ENCODE measurements at regions not wholly inside any gene's neighbourhood (a gene's known extent, or its start where the extent isn't known, plus 50 kb on each side); places are given as distances from the start of the nearest gene placed in this dataset.

GRCh38 chr3:20321391-20322047, 135.5 kb upstream of the SGO1 start:
- TF ChIP-seq CTCF (conservative IDR thresholded peaks at IDR 0.05; ENCODE audit: low read depth in 2 of 2) (no peak), EZH2 (IDR thresholded peaks at IDR 0.05; ENCODE audit: low read depth, unreplicated experiment) (no peak), POLR2AphosphoS5 (IDR thresholded peaks at IDR 0.05; ENCODE audit: low read depth) (no peak), REST (IDR thresholded peaks at IDR 0.05; ENCODE audit: unreplicated experiment) (no peak), NANOG (IDR thresholded peaks at IDR 0.05; ENCODE audit: borderline replicate concordance) (no peak), EZH2phosphoT487 (IDR thresholded peaks at IDR 0.05; ENCODE audit: unreplicated experiment) (no peak), JUNB (IDR thresholded peaks at IDR 0.05; ENCODE audit: unreplicated experiment) (no peak), ZNF331 (CRISPR knock-in tag; IDR thresholded peaks at IDR 0.05; ENCODE audit: low read depth) (no peak), ETS1 (IDR thresholded peaks at IDR 0.05) (no peak), ZNF114 (CRISPR knock-in tag; IDR thresholded peaks at IDR 0.05) (no peak)
